ENCODE measurements at regions not wholly inside any gene's neighbourhood (a gene's known extent, or its start where the extent isn't known, plus 50 kb on each side); places are given as distances from the start of the nearest gene placed in this dataset.

GRCh38 chr16:80489173-80489572, 51.6 kb upstream of the DYNLRB2 start:
- Histone ChIP-seq H3K27ac (ENCODE audit: insufficient read depth, low read depth, low read length, poor library complexity, severe bottlenecking) (no peak overlapping the region), H3K4me3 (ENCODE audit: insufficient read depth, low read depth, low read length) (no peak overlapping the region), H3K36me3 (ENCODE audit: control insufficient read depth, insufficient read depth, low read length) (no peaks in the 10 kb centered on the region), H3K27me3 (ENCODE audit: control insufficient read depth, insufficient read depth, low read length, poor library complexity, severe bottlenecking) (no peaks in the 10 kb centered on the region), H3K9me3 (ENCODE audit: control insufficient read depth, low read length) (no peaks in the 10 kb centered on the region), H3K4me1 (ENCODE audit: control insufficient read depth, insufficient read depth, low read length) (no peaks in the 10 kb centered on the region)
- 91 to 100% methylated on average over 1 of the region's 1 CpG for WGBS, 2 experiments

GRCh38 chr16:80488167-80488566, 52.6 kb upstream of the DYNLRB2 start:
- H3K9me3 ChIP-seq (ENCODE audit: control insufficient read depth, low read length): no peaks in the 10 kb centered on the region
- no peaks in the 10 kb centered on the region for H3K36me3 ChIP-seq (ENCODE audit: control insufficient read depth, insufficient read depth, low read length)
- no peaks in the 10 kb centered on the region for H3K27me3 ChIP-seq (ENCODE audit: control insufficient read depth, insufficient read depth, low read length, poor library complexity, severe bottlenecking)
- H3K4me1 ChIP-seq (ENCODE audit: control insufficient read depth, insufficient read depth, low read length): no peaks in the 10 kb centered on the region
- WGBS, 2 experiments: 91 to 95% methylated on average over 2 of the region's 2 CpGs
- H3K4me3 ChIP-seq (ENCODE audit: insufficient read depth, low read depth, low read length): no peak overlapping the region
- no peak overlapping the region for H3K27ac ChIP-seq (ENCODE audit: insufficient read depth, low read depth, low read length, poor library complexity, severe bottlenecking)

- 93 to 95% methylated on average over 4 of the region's 4 CpGs for WGBS, 2 experiments
These were observed 60.1 kb upstream of the DYNLRB2 start for GRCh38 chr16:80480664-80481063.

GRCh38 chr16:80477838-80478237, 63.0 kb upstream of the DYNLRB2 start:
- Histone ChIP-seq H3K27me3 (ENCODE audit: control insufficient read depth, insufficient read depth, low read length, poor library complexity, severe bottlenecking) (no peaks in the 10 kb centered on the region), H3K27ac (ENCODE audit: insufficient read depth, low read depth, low read length, poor library complexity, severe bottlenecking) (no peak overlapping the region), H3K4me1 (ENCODE audit: control insufficient read depth, insufficient read depth, low read length) (no peaks in the 10 kb centered on the region), H3K4me3 (ENCODE audit: insufficient read depth, low read depth, low read length) (no peak overlapping the region), H3K36me3 (ENCODE audit: control insufficient read depth, insufficient read depth, low read length) (no peaks in the 10 kb centered on the region), H3K9me3 (ENCODE audit: control insufficient read depth, low read length) (no peaks in the 10 kb centered on the region)
- 100% methylated on average over 2 of the region's 2 CpGs for WGBS, 2 experiments

More at GRCh38 chr16:80480664-80481063, 60.1 kb upstream of the DYNLRB2 start:
- H3K27me3 ChIP-seq (ENCODE audit: control insufficient read depth, insufficient read depth, low read length, poor library complexity, severe bottlenecking): no peaks in the 10 kb centered on the region
- H3K36me3 ChIP-seq (ENCODE audit: control insufficient read depth, insufficient read depth, low read length): no peaks in the 10 kb centered on the region
- no peaks in the 10 kb centered on the region for H3K4me1 ChIP-seq (ENCODE audit: control insufficient read depth, insufficient read depth, low read length)
- no peaks in the 10 kb centered on the region for H3K9me3 ChIP-seq (ENCODE audit: control insufficient read depth, low read length)
- H3K27ac ChIP-seq (ENCODE audit: insufficient read depth, low read depth, low read length, poor library complexity, severe bottlenecking): no peak overlapping the region
- H3K4me3 ChIP-seq (ENCODE audit: insufficient read depth, low read depth, low read length): no peak overlapping the region

- H3K4me3 ChIP-seq (ENCODE audit: insufficient read depth, low read depth, low read length): no peak overlapping the region
- H3K36me3 ChIP-seq (ENCODE audit: control insufficient read depth, insufficient read depth, low read length): no peaks in the 10 kb centered on the region
- 90 to 93% methylated on average over 8 of the region's 8 CpGs for WGBS, 2 experiments
- H3K4me1 ChIP-seq (ENCODE audit: control insufficient read depth, insufficient read depth, low read length): peaks cover 4% of the 10 kb centered on the region
- H3K27ac ChIP-seq (ENCODE audit: insufficient read depth, low read depth, low read length, poor library complexity, severe bottlenecking): no peak overlapping the region
- peaks cover 3% of the 10 kb centered on the region for H3K27me3 ChIP-seq (ENCODE audit: control insufficient read depth, insufficient read depth, low read length, poor library complexity, severe bottlenecking)
- H3K9me3 ChIP-seq (ENCODE audit: control insufficient read depth, low read length): no peaks in the 10 kb centered on the region
These were observed 72.8 kb upstream of the DYNLRB2 start for GRCh38 chr16:80468029-80468428.

DNA sequence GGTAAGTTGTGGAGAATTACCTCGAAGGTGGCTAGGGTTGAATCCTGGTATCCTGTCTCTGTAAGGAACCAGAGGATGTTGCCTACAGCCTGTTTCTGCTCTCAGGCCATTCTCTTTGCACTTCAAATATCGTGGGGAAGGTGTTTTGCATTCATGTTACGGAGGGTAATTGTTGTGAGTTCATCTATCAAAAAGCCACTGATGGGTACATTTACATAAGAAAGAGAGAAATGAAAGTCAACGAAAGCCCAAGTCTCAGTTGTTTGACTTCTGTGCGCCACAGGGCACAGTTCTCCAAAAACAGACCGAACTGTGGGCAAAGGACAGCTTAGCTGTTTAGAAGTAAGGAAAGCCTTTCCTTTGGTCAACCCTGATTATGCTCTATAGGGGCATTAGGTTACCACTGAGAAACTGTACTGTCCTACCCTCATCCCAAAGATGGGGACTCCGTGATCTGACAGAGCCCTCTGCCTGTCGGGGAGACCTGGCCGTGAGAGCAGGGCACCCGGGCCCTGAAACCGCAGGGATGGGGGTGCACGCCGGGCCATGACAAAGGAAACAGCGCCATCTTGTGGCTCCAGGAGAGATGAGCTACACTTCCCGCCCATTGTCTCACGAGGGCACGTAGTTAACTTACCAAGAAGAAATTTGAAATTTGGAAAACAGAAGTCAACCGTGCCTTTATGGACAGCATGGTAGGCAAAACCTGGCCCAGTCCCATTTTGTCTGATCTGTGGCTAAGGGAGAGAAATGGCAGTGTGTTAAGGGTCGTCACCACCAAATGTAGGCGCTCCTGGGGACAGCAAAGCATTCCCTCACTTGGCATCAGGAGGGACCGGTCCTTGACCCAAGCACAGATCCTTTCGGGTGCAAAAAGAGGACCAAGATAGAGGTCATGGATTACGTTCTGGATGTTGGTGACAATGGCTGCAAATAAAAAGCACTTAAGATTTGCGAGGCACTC, 74.5 kb upstream of the DYNLRB2 start:
- Histone ChIP-seq H3K27me3 (ENCODE audit: control insufficient read depth, insufficient read depth, low read length, poor library complexity, severe bottlenecking) (peaks cover 3% of the 10 kb centered on the region), H3K9me3 (ENCODE audit: control insufficient read depth, low read length) (no peaks in the 10 kb centered on the region), H3K4me3 (ENCODE audit: insufficient read depth, low read depth, low read length) (no peak overlapping the region), H3K4me1 (ENCODE audit: control insufficient read depth, insufficient read depth, low read length) (peaks cover 4% of the 10 kb centered on the region), H3K36me3 (ENCODE audit: control insufficient read depth, insufficient read depth, low read length) (no peaks in the 10 kb centered on the region), H3K27ac (ENCODE audit: insufficient read depth, low read depth, low read length, poor library complexity, severe bottlenecking) (no peak overlapping the region)
- WGBS, 2 experiments: 29 to 32% methylated on average over 23 to 24 of the region's 24 CpGs

DNA sequence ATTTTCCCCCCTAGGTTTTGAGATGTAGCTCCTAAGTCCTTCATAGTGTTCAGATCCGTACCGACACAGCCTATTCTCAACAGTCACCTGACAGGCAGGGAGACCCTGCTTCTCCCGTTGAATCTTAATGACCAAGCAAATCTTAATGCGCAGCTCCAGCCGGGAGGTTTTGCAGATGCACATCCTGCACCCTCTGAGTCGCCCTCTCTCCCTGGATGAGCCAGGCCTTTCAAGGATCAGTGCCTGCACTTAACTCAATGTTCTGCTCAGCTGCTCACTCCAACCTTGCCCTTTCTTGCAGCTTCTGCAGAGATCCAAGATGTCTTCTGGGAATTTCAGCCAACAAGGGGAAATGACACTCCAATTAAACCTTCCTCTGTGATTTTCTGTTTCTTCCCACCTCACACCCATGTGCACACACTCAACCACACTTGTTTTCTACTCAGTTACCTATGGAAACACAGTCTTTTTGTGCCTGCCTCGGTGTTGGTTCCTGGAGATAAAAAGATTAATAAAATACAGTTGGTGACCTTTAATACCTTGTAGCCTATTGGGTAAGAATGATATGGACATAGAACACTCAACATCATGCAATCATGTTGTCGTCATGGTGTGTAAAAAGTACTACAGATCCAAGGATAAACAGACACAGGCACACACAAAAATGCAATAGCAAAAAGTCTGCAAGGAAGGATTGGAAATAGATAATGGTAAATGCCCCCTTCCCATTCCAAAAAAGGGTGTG, 76.9 kb upstream of the DYNLRB2 start:
- Histone ChIP-seq H3K4me1 (ENCODE audit: control insufficient read depth, insufficient read depth, low read length) (peaks cover 4% of the 10 kb centered on the region), H3K9me3 (ENCODE audit: control insufficient read depth, low read length) (no peaks in the 10 kb centered on the region), H3K27ac (ENCODE audit: insufficient read depth, low read depth, low read length, poor library complexity, severe bottlenecking) (no peak overlapping the region), H3K36me3 (ENCODE audit: control insufficient read depth, insufficient read depth, low read length) (no peaks in the 10 kb centered on the region), H3K4me3 (ENCODE audit: insufficient read depth, low read depth, low read length) (no peak overlapping the region), H3K27me3 (ENCODE audit: control insufficient read depth, insufficient read depth, low read length, poor library complexity, severe bottlenecking) (peaks cover 3% of the 10 kb centered on the region)
- WGBS, 2 experiments: 90 to 95% methylated on average over 7 to 8 of the region's 8 CpGs

- no peak overlapping the region for H3K4me3 ChIP-seq (ENCODE audit: insufficient read depth, low read depth, low read length)
- H3K4me1 ChIP-seq (ENCODE audit: control insufficient read depth, insufficient read depth, low read length): peaks cover 4% of the 10 kb centered on the region
- H3K36me3 ChIP-seq (ENCODE audit: control insufficient read depth, insufficient read depth, low read length): no peaks in the 10 kb centered on the region
- 95 to 96% methylated on average over 2 of the region's 2 CpGs for WGBS, 2 experiments
- no peak overlapping the region for H3K27ac ChIP-seq (ENCODE audit: insufficient read depth, low read depth, low read length, poor library complexity, severe bottlenecking)
- H3K9me3 ChIP-seq (ENCODE audit: control insufficient read depth, low read length): no peaks in the 10 kb centered on the region
- peaks cover 3% of the 10 kb centered on the region for H3K27me3 ChIP-seq (ENCODE audit: control insufficient read depth, insufficient read depth, low read length, poor library complexity, severe bottlenecking)
These were observed 77.5 kb upstream of the DYNLRB2 start for GRCh38 chr16:80463326-80463725.

- no peak overlapping the region for H3K27ac ChIP-seq (ENCODE audit: insufficient read depth, low read depth, low read length, poor library complexity, severe bottlenecking)
- no peak overlapping the region for H3K4me3 ChIP-seq (ENCODE audit: insufficient read depth, low read depth, low read length)
- H3K4me1 ChIP-seq (ENCODE audit: control insufficient read depth, insufficient read depth, low read length): peaks cover 4% of the 10 kb centered on the region
- no peaks in the 10 kb centered on the region for H3K36me3 ChIP-seq (ENCODE audit: control insufficient read depth, insufficient read depth, low read length)
- peaks cover 3% of the 10 kb centered on the region for H3K27me3 ChIP-seq (ENCODE audit: control insufficient read depth, insufficient read depth, low read length, poor library complexity, severe bottlenecking)
- H3K9me3 ChIP-seq (ENCODE audit: control insufficient read depth, low read length): no peaks in the 10 kb centered on the region
- 97% methylated on average over 7 of the region's 7 CpGs for WGBS, 2 experiments
These were observed 77.9 kb upstream of the DYNLRB2 start for GRCh38 chr16:80462917-80463316.

DNA sequence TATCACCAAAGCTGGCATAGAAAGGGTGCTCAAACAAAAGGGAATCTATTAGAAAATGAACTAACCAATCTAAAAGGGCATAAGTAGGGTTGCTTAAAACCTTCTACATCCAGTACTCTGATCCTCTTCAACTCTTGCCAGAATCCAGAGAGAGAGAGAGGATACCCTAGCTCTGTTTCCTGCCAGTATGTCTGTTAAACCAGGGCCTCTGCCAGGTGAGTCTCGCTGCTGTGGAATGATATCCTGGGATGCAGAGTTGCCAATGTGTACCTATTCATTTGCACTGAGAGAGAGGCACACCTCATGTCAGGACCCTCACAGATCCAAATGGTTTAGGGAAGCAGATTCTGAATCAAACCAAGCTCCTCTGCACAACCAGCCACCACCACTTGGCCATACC, 79.8 kb upstream of the DYNLRB2 start:
- no peaks in the 10 kb centered on the region for H3K36me3 ChIP-seq (ENCODE audit: control insufficient read depth, insufficient read depth, low read length)
- no peak overlapping the region for H3K27ac ChIP-seq (ENCODE audit: insufficient read depth, low read depth, low read length, poor library complexity, severe bottlenecking)
- no peak overlapping the region for H3K4me3 ChIP-seq (ENCODE audit: insufficient read depth, low read depth, low read length)
- H3K9me3 ChIP-seq (ENCODE audit: control insufficient read depth, low read length): no peaks in the 10 kb centered on the region
- 52 to 58% methylated on average over 1 of the region's 1 CpG for WGBS, 2 experiments
- H3K4me1 ChIP-seq (ENCODE audit: control insufficient read depth, insufficient read depth, low read length): no peaks in the 10 kb centered on the region
- peaks cover 3% of the 10 kb centered on the region for H3K27me3 ChIP-seq (ENCODE audit: control insufficient read depth, insufficient read depth, low read length, poor library complexity, severe bottlenecking)
